A204.1 (cell line): ENCODE measurements at regions not wholly inside any gene's neighbourhood (a gene's known extent, or its start where the extent isn't known, plus 50 kb on each side); places are given as distances from the start of the nearest gene placed in this dataset.

ENCODE experiments used
- FAIRE-seq: peaks from 2 replicates; lab custom pipeline; 2012; peaks lifted over from hg19 to GRCh38; lab: Jason Lieb, UNC

DNA sequence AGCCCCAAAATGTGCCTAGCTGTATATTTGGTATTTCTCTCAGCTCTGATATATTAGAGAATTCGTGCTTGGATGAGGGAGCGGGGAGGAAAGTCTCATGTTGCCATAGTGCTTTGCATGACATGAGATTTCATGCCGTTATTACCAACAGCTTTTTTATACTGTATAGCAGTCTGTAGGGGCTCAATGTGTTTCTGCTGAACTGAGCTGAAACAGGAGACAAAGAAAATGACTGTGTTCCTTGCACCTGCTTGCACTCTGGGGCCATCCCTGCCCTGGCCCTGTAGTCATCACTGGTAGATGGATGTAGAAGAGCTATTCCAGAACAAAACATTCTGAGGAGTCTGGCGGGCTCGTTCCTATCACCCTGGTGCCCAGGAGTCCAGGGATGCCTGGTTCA lies 128.0 kb upstream of the SASH1 start:
- FAIRE-seq: no peak

DNA sequence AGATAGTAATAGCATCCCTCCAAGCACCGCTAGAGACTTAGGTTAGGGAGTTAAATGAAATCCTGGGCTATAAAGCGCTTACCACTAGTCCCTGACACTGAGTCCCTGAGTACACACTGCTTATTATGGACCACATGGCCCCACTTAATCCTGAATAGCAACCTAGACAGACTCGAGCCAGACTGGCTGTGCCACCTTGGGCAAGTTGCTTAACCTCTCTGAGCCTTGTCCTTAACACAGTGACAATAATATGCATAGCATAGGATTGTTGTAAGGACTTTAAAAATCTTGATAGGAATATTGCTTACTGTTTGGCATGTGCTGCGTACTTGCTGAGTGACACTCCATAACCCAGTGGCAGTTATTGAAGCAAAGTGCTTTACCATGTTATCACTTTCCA lies 125.6 kb upstream of the SASH1 start:
- no peak for FAIRE-seq

DNA sequence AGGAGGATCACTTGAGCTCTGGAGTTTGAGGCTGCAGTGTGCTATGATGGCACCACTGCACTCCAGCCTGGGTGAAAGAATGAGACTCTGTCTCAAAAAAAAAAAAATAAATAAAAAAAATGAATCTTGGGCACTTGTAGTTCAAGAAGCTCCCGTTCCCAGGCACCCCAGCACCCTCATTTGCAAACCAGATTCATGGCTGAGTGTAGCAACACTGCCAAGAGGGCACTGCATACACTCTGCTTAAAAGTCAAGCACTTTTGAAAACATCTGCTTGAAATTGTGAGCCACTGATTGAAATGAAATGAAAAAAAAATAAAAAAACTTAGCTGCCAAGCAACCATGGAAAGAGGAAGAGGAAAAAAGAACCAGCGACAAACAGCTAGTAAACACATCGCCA lies 124.7 kb upstream of the SASH1 start:
- FAIRE-seq: no peak

DNA sequence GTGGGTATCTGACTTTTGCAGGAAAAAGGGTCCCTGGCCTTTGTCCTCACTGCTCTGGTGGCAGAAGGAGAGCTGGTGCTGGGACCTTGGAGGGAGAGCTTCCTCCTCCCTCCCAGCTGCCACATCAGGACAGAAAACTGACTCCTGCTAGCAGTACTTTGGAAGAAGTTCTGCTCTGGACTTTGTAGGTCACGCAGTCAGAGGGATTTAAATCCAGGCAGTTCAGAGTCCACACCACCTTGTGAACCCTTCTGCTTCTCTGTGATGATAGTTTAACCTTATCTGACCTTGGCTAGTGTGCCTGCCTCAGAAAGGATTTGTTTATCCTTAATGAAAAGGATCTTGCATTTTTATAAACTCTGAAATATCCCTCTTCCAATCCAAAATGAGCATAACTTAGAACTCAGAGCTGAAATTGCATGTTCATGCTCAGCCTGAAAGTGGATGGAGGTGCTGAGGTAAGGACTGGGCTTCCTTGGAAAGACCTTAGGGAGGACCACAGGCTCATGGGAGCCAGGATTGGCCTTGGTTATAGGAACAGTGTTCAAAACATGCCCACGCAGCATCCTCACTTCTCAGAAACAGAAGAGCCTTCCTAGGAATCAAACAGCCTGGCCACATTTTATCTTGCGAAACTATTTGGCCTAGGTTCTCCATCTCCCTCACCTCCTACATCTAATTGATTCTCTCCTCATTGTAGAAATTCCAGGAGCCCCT lies 123.9 kb upstream of the SASH1 start:
- no peak for FAIRE-seq

DNA sequence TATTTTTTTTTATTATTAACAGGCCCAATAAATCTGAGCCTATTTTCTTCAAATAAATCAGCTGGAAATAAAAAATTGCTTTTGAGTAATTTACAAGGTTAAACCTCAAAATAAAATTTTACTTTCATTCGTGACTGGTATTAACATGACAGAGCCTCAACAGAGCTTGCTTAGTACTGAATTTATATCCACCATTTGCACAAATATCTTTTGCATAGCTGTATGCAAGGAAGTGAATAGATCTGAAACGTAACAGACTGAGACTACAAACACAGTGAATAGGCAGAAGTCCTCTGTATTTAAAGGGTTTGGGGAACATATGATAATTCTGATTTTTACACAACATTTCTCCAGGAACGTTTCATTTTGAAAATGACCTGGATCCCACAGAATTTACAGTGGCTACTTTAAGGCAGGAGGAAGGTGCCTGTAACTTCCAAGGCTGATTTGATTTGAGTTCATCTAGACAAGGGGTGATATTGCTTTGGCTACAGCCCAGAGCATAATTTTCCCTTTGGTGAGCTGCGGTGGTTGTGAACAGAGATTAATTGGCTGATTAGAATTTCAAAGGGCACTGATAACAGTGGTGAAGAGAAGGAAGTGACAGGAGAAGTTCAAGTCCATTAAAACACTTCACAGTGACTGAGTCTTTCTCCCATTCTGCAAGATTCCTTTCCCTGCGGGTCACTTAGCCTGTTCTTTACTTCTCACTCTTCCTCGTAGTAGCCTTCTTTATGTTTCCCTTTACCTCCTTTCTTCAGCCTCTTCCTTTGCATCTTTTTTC lies 121.2 kb upstream of the SASH1 start:
- no peak for FAIRE-seq

DNA sequence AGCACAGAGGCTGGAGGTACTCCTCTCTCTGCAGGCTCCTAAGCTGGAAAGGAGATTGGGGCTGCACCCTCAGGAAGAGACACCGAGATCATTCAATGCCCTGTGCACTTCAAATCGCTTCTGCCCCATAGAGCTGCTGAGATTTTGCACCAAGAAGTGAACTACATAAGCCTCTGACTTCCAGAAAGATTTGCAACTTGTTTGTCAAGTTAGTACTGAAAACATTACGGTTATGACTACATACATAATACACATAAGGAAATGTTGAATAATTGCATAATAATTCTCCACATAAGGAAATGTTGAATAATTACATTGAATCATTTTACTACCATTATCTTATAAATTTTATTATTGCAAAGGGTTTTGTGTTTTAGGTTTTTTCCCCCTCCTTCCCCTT lies 120.3 kb upstream of the SASH1 start:
- FAIRE-seq: no peak

DNA sequence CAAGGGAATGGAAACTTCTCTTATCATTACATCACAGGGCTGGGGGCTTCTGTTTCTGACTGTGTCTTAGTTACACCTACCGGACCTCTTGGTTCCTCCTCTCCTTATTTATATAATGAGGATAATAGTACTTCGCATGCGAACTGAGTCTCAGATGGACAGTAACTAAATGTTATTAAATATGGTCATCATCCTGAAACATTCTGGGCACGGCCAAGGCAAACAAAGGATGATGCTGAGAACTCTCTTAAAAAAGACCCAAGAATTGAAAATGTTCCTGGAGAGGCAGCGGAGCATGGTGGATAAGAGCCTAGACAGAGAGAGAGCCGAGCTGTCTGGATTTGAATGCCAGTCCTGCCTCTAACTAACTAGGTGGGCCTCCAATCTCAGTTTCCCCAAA lies 119.8 kb upstream of the SASH1 start:
- FAIRE-seq: no peak

DNA sequence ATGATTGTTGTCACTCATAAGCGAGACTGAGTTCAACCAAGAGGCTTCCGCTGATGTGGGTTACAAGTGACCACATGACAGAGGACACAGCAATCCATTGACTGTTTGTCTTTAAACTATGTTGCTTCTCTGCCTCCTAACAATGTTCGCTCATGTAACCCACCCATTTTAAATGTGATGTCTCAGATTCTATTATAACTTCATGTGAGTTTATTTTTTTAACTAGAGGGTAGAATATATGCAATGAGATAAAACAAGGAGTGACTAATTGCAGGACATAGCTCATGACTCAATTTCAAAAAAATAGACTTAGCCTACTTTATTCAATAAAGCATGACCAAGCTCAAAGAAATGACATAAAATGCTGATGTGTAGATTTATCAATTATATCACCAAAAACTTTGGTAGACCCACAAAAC lies 119.2 kb upstream of the SASH1 start:
- FAIRE-seq: no peak

DNA sequence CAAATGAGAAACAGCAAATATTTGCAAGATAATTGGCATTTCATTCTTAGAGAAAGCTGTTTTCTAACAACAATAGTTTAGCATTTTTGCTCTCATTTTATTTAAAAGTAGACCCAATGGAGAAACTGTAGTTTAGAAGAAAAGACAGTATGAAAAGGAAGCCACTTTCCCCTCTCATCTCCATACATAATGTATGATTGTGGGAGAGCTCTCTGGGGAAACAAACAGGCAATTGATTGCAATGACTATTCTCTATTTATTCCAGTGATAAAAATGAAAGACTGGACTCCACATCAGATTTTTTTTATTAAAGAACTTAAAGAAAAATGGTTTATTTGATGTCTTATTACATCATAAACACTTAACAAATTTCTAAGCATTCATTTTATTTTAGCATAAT lies 116.8 kb upstream of the SASH1 start:
- FAIRE-seq: no peak

DNA sequence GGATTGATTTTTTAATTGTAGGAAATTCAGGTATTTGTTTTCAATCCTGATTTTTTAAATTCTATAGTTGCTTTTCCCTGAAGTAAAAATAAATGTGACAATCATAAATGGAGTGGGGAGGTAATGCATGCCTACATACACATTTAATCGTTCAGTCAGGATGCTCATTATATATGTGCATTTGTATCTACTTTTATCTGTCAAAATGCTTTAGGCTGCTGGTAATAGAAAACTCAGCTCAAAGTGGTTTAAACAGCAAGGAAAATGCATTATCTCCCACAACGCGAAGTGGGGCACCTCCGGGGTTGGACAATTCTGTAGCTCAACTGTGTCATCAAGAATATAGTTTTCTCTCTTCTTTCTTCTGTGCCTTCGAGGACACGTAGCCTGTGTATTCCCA lies 116.4 kb upstream of the SASH1 start:
- no peak for FAIRE-seq

DNA sequence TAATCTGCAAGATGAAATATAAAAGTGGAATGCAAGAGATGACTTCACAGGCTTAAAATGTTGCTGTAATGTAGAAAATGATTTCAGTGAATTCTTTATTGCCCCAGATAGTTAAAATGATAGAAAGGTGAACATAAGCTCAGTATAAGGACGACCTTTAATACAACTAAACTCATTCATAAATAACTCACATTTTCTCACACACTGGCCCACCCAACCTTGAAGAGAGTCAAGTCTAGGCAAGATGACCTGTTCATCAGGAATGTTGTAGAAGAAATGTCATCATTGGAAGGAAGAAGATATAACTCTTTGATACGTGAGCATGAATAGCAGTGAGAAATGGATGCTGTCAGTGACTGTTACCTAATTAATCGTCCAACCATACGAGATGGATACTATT lies 111.1 kb upstream of the SASH1 start:
- no peak for FAIRE-seq

DNA sequence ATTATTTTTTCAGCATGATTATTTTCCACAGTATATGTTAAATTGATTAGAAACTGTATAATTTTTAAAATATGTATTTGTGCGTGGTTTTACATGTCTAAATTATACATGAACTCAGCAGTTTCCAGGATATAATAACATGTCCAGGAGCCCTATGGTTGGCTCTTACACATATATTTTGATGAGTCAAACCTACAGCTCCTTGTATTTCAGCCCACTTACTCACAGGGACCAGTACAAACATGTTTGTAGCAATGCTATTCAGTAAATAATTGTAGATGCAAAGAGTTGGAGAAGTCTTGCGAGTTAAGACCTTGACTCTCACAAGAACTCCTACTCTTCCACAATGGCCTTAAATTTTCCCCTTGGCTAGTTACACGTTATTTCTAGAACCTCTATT lies 107.2 kb upstream of the SASH1 start:
- no peak for FAIRE-seq

DNA sequence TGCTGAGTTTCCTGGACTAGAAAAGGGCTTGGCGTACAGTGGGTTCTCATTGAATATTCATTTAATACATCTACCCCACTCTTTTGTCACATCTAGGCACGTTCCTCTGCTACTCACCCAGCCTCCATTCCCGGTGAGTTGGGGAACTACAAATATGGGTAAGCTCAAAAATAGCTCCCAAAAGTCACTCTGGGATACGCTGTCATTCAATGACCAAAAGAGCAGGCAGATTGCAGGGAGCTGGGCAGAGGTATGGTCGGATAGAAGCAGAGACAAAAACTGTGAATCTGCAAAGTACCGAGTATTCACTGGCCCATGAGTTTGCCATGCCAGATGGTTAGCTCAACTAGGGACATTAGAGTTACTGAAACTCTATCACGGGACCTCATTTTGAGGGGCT lies 103.9 kb upstream of the SASH1 start:
- no peak for FAIRE-seq

DNA sequence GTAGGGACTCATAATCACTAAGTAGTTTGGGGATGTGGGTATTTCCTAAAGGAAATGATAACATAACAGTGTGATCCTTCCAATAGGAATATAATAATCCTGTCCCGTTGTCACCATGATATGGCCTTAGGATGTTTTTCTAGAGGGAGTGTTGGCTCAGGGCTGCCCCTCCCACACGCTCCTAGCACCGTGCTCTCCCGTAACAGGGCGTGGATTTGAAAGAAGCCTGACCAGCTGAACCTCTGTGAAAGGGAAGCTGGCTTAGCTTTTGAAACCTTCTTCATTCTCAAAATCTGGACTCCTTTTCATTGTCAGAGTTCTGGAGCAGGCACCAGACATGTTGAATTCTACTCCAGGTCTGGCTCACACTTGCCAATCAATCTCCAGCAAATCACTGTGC lies 103.4 kb upstream of the SASH1 start:
- no peak for FAIRE-seq

DNA sequence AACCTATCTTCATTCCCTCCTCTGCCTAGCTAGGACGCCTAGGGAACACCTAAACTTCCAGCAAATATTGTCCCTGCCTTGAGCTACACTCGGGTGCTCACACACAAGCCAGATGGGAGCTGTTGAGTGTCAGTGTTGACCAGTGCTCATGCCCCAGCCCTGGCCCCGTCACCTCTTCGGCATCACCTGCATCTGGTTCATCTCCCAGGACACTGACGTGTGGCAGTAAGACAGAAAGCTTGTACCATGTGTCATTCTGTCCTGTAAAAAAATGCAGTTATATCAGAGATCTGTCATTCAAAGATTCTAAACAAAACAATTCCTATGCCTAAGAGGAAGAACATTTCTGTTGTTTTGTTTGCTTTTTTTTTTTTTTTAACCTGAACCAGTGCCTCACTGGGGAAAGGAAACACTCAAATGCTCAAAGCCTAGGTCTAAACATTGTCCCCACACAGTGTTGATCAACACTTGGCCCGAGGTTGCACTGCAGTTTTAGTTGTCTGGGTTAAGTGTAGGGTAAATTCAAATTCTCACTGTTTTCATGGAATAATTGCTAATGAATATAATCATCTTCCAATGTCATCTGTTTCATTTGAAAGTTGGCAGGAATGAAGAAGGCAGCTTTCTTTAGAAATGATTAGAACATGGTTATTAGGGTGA lies 102.7 kb upstream of the SASH1 start:
- FAIRE-seq: no peak

DNA sequence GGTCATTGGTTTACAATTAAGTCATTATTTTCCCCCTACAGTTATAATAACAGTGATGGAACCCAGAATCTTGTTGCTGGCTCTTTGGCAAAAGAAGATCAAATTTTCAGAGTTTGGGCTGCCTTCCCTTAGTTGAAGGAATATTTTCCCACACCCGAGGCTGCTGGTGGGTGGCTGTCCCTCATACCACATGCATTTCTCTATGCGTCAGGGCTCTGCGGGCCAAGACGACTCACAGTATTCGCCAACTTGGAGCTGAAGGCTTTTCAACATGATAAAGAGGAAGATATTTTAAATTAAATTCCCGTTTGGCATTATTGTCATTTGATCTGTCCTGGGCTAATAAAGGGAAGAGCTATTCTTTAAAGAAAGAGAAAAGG lies 102.2 kb upstream of the SASH1 start:
- FAIRE-seq: no peak

DNA sequence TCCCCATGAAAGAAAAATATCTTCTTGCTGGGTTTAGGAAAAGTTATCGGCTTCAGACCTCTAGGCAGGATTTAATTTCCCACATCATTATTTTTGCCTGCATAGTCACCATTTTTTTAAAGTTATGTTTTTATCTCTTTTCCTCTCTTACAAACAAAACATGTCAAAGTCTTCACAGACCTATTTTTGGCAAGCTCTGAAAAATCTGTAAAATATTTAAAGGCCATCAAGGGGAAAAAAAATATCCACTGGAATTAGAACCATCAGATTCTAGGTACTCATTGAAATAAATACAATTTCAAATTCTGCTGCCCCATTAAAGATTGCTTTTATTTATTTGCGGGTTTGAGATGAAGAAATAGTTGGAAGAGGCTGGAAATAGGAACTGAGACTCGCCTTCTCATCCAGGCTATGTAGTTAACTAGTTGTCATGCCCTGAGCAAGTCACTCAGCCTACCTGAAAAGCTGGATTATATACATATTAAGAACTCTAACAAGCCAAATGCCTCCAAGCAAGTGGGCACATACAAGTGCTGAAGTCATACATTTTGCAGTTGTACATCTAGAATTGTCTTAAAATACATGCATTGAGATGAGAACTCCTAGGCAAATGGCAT lies 101.7 kb upstream of the SASH1 start:
- FAIRE-seq: no peak

DNA sequence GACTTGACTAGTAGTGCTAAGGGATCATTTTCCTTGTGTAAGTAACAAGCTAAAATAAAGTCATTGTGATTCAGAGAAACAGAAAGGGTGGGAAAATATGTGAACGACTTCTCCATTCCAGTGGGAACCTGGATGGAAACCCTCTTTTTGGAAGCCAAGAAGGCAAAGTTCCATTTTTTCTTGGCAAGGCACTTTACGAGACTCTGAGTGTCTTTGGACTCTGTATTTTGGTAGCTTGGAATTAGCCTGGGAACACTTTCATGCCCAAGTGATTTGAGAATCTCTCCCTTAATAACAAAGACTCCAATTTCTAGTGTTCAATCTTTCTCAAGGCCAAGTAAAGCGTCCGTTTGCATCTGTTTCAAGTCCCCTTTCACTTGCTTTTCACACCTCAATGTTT lies 100.5 kb upstream of the SASH1 start:
- no peak for FAIRE-seq

DNA sequence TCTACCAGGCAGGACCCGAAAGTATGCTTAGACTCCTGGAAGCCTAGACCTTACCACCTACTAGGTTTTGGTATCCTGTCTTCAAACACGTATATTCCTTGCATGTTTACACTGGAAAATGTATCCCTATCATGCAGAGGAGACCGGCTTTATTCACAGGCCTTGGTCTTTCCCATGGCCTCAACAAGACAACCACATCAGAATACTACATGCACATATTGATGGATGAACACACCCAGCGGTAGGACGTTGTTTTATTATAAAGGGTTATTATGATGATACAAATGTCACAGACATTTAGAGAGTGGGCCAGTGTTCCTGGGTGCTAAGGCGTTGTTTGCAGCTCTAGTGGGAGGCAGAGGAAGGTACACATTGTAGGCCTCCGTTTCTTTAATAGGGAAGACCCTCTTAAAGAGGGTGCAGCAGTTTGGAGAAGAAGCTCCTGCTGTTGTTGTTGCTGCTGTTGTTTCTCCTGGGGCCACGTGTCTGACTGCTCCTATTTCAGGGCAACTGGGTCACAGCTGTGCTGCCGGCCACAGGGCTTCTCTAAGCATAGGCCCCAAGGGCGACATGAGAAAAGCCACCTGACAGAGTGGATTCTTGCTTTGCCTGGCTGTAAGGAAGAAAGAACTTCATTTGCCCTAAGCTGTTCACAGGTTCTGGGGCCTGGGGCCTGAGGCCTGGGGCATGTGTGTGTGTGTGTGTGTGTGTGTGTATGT lies 98.3 kb upstream of the SASH1 start:
- FAIRE-seq: no peak

DNA sequence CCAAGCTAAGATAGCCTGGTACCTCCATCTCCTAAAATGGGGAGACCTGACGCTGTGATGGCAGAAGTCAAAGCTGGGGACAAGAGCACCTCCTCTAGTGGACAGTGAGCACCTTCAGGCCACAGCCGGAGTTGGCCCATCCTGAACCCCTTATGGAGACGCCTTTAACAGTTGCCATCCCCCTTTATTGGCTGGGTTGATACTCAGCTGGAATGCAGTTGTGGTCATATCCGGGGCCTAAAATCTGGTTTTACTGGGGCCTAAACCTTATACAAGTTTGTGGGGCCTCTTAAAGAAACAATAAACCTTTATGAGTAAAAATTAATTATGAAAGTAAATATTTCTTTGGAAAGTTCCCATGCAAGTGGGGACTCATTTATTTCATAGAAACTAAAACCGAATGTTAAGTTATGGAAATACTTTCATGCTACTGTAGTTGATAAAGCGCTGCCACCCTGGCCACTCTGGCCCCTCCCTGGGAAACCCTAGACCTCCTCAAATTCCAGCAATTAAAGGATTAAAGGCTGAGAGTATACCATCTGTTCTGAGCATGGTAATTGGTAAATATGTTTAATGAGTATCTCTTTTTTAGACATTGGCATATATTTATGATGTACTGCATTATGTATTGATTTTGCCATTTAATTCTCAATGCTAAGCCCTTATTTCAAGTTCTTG lies 95.1 kb upstream of the SASH1 start:
- no peak for FAIRE-seq

DNA sequence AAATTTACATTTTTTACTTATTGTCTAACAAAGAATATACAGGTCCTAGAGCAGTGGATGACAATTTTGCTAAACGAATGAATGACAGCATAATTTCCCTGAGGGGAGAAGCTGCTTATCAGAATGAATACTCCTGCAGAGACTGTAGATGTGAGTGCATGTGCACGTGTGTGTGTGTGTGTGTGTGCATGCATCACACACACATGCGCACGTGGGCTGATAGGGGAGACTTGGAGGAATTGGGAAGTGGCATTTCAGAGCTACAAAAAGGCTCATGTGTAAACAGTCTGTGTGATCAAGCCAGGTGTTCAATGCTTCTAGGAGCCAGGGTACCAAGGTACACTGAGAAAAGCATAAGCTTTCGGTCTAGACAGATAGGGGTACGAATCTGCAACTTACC lies 93.5 kb upstream of the SASH1 start:
- FAIRE-seq: no peak
